Erythroblast (primary cell): ENCODE measurements at regions not wholly inside any gene's neighbourhood (a gene's known extent, or its start where the extent isn't known, plus 50 kb on each side); places are given as distances from the start of the nearest gene placed in this dataset.

Source experiments
- GATA1 ChIP-seq: IDR thresholded peaks from 2 replicates; pipeline ENCODE4 v1.6.1; 2011; ENCODE audit warnings: low read depth, mild to moderate bottlenecking, control low read depth, low read length, moderate library complexity
- POLR2A ChIP-seq: IDR thresholded peaks from 2 replicates; pipeline ENCODE4 v1.6.1; 2011; ENCODE audit warnings: mild to moderate bottlenecking, low read length

DNA sequence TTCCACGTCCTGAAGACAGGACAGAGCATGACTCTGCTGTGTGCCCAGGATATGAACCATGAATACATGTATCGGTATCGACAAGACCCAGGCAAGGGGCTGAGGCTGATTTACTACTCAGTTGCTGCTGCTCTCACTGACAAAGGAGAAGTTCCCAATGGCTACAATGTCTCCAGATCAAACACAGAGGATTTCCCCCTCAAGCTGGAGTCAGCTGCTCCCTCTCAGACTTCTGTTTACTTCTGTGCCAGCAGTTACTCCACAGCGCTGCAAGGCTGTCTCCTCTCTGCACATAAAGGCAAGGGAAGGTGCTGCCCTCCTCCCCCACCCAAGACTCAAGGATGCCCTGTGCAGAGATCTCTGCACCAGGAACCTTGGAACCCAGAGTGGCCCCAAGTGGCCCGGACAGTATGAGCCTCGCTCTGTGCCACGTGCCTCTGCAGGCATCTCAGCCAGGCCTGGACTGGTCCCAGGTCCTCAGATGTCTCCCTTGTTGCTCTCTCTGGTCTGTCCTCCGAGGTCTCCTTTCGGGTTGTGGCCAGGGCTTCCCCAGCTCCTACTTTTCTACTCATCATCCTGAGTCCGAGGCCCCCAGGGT, 230.3 kb upstream of the PRSS58 start:
- TF ChIP-seq POLR2A (no peak), GATA1 (no peak)
